ENCODE measurements at regions not wholly inside any gene's neighbourhood (a gene's known extent, or its start where the extent isn't known, plus 50 kb on each side); places are given as distances from the start of the nearest gene placed in this dataset.

DNA sequence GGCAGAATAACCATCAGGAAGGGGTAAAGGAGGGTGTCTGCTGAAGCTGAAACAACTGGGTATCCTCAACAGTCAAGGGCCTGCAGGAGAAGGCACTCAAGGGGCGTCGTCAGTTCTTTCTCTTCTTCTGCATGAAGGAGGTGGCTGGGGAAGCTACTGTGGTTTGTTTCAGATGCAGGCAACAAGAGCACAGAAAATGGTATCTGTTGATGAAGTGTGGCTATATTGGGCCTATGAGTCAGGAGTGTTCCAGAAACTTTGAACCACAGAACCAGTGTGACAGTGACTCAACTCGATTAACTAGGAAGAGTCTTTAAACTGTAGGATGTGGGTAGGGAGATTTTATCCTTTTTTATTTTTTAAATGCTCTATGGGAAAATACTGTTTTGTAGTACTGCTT is 686.3 kb downstream of the FGF9 start:
- DNase-seq: no peak

DNA sequence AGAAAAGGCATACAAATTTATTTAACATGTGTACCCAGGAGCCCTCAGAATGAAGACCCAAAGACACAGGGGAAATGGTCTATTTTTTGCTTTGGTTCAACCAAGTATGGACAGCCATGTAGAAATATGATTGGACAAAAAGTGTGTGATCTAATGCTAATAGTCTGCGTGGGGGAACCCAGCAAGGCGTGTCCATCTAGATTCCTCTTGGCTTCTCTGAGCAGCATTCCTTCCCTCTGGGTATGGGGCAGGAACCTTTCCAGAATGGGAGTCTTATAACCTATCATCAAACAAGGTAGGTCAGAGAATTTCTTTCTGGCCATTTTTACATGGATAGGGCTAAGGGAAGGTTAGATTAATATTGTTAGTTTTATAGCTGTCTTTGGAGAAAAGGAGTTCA is 698.2 kb downstream of the FGF9 start:
- no peak for DNase-seq

DNA sequence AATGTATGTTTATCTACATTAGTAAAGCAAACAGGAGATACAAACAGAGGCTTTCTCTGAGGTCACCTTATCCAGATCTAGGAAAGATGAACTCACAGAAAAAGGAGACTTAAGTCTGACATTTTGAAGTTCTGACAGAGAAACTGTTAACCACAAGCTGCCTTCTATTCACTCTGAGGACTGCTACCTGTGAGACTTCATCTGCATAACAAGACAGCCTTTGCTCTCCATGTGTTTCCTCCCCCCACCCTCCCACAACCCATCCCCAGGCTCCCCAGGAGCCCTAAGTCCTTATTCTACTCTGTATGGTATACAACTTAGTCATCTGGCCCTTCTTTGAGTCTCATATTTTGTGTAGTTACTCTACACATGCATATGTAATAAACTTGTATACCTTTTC is 699.0 kb downstream of the FGF9 start:
- no peak for DNase-seq

DNA sequence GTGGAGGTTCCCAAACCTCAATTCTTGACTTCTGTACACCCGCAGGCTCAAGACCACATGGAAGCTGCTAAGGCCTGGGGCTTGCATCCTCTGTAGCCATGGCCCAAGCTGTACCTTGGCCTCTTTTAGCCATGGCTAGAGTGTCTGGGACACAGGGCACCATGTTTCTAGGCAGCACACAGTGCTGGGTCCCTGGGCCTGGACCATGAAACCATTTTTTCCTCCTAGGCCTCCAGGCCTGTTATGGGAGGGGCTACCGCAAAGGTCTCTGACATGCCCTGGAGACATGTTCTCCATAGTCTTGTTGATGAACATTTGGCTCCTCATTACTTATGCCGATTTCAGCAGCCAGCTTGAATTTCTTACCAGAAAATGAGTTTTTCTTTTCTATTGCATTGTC is 701.4 kb downstream of the FGF9 start:
- no peak for DNase-seq

DNA sequence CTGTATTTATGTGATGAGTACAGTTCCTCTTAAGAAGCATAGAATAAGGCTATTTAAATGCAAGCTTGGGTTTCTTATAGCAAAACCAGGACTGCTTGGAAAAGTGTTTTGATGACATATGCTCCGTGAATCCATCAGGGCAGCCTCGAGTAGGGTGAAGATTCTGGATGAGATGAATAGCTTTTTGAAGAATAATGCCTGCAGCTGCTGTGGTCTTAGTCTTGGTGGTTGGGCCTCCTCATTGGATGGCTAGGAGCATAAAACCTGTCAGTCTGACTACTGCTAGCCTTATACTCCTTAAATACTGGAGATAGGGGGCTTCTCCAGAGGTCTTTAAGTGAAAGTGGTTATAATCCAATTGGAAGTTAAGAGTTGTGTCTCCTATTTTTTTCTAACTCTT is 704.3 kb downstream of the FGF9 start:
- no peak for DNase-seq

DNA sequence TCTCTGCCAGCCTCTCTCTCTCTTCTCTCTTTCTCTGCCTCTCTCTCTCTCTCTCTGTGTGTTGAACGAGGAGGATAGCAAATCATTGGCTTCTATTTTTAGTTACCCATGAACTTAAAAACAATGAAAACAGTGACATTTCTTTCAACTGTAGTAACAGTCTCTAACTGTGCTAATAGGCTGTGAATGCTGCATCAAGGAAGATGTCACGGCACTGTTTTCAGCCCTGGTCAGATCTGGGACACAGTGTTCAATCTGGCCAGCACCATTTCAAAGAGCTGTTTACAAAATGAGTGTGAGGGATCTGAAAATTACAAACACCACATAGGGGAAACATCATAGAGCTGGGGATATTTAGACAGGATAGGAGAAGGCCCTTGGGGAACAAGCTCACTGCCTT is 717.0 kb downstream of the FGF9 start:
- no peak for DNase-seq

DNA sequence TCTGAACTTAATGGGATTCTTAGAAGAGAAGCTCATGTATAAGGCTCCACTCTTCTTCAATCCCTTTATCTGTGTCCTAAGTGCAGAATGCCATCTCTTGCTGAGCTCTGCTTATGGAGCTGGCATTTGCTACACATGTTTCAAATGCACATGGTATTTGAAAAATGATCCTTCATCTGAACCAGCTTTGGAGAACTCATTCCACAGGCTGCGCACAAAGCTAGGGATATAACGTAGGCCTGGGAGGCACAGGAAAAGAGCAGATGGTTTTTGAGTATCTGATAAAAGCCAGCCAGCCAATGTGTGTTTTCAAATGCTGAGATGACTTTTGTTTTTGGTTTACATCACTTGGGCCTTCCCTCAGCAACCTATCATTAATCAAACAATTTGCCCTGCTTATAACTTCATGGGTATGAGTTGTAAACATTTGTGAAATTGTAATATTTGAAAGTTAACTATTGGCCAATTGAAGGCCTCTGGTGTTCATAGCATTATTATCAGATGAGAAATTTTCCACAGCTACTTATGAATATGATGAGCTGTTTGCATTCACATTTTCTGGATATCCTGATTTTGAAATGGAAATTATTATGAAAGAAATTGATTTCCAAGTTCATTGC is 729.0 kb downstream of the FGF9 start:
- no peak for DNase-seq

DNA sequence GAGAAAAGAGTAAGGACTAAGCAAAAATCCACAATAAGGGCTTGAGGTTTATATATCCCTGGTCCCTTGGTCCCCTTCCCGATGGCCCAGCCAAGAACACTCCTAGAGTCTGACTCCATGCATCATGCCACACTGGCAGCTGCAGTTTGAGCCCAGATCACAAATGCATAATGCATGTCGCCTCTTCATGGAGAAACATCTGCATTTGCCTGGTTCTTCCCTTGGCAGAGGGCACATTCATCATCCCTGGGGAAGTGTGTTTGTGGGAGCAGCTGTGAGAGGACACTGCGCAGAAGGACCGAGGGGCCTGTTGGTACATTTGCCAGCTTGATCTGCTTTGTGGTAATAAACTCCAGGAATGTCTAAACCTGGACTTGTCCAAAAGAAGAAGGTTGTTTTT is 731.8 kb downstream of the FGF9 start:
- DNase-seq: no peak

DNA sequence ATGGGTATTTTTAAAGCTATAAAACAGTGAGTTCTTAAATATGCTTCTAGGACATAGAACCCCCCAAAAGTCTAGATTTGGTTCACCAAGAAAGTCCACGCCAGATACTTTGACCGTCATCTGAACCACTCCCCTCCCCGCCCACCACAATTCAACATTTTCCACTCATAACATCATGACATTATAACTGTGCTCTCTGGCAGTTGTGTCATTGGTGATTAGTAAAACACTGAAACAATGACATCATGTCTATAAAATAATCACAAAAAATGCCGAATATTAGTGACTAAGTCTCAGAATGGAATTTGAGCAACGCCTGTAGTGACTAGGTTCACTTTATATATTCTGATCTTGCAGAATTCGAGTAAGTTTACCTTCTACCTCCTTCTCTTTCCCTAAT is 732.3 kb downstream of the FGF9 start:
- no peak for DNase-seq

DNA sequence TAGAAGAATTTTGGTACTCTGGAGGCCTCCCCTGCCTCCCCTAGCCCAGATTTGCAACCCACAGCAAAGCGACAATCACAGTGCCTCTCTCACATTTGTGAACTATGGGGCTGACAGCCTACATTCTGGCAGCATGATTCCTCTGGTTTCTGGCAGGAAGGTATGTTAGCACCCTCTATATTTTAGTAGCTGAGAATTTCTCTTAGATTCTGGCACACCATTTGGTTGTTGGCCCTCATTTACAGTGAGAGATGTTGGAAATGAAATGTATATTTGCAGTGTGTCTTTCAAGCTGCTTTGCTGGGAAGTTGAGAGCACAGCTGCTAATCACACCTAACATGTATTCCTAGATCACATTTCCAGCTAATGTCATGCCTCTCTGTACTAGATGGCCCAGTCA is 735.0 kb downstream of the FGF9 start:
- DNase-seq: no peak

DNA sequence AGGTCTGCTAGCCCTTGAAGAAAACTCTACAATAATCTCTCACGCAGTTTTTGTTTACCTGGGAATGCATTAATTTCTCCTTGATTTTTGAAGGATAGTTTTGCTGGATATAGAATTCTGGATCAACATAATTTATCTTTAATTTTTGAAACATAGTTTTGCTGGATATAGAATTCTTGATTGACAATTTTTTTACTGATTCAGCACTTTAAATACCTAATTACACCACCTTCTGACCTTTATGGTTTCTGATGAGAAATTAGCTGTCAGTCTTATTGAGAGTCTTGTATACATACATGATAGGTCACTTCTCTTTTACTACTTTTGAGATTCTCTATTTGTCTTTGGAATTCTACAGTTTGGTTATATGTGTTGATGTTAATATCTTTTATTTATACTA is 741.6 kb downstream of the FGF9 start:
- no peak for DNase-seq

DNA sequence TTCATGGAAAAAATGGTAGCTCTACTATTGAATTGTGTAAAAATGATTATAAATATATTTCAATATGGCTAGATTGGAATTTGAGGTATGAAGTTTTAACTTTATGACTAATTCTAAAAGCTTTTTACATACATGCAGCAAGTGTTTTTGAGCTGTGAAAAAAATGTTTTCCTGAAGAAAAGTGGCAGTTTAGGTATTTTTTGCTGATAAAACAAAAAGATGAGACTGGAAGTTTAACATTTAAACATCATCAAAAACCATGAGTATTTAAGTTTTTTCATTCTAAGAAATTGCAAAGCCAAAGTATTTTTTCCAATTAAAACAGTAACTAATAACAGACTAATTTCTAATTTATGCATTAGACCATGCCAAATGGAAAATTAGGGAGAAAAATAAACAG is 751.1 kb downstream of the FGF9 start:
- no peak for DNase-seq

DNA sequence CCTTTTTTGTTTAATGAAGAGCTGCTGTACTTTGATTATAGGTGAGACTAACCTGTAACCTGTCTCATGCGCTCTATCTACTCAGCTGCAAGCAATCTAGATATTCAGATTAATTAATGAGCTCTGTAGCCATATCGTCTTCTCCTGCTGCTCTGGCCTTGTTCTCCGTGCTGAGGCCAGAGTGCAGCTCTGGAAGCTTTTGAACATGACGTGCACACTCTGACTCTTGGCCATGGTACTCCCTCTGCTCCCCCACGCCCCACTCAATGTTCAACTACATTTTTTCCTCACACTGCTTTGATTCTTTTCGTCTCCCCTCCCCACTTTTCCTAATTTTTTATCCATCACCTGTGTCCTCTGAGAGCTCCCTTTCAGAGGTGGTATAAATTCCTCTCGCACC is 751.8 kb downstream of the FGF9 start:
- DNase-seq: no peak

DNA sequence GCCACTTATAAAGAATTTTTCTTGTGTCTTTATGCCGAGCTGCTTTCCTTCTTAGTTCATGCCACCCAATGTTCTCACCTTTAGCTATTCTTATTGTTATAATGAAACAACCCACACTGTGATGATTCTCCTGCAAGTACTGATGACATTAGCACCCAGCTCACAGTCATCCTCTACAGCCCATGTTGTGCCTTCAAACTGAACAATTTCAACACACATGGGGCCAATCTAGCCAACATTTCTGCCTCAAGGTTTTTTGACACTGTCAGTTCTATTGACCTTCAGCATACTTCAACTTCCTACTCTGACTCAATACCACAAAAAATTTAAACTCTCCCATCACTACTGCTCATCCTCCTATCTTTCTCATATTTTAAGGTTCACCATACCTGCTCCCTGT is 752.4 kb downstream of the FGF9 start:
- no peak for DNase-seq

DNA sequence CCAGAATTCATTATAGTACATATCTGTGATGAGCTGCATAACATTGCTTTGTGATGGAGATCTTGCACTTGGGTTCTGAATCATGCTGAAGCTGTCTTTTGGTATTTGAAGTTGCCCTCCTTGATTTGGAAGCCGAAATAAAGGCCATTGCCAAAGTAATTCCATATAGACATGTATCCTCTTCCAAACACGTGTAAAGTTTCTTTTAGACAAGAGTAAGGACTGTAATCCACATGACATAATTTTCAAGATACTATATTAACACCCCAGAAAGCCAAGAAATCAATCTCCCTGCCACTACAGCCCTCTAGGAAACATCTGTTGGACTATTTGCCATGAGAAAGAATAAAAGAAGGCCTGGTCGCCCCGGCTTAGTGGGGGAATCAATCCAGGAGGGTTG is 754.2 kb downstream of the FGF9 start:
- DNase-seq: no peak

DNA sequence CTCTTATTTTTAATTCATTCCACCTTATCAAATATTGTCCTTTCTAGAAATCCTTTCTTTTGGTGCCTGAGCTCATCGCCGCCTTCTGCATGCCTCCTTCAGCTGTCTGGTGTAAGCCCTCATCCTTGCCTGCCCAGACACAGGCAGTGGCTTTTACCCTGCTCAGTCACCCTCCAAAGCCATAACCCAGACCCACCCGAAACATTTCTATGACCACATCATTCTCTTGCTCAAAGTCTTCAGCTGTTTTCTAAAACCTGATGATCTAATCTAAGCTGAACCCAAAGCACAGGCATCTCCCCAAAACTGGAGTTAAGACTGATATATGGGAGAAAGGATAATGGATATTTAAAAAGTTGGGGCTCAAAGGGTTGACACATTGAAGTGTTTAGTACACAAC is 753.7 kb upstream of the SGCG start:
- DNase-seq: no peak

DNA sequence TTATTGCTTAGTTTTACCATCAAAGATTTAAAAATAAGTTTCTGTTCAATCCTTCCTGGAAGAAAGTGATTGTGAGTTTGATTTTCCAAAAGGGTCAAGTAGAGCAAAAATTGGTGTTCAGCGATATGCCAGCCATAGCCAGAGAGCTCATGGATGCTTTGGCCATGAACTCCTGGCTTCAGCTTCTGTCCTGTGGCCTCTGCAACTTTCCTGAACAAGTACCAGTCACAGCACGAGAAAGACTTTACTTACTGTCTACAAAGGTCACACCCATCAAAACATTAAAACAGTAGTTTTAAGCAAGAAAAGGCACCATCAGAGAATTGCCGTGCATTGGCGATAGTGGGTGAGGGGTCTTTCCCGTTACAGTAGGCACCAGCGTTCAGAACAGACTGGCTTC is 753.0 kb upstream of the SGCG start:
- DNase-seq: no peak

DNA sequence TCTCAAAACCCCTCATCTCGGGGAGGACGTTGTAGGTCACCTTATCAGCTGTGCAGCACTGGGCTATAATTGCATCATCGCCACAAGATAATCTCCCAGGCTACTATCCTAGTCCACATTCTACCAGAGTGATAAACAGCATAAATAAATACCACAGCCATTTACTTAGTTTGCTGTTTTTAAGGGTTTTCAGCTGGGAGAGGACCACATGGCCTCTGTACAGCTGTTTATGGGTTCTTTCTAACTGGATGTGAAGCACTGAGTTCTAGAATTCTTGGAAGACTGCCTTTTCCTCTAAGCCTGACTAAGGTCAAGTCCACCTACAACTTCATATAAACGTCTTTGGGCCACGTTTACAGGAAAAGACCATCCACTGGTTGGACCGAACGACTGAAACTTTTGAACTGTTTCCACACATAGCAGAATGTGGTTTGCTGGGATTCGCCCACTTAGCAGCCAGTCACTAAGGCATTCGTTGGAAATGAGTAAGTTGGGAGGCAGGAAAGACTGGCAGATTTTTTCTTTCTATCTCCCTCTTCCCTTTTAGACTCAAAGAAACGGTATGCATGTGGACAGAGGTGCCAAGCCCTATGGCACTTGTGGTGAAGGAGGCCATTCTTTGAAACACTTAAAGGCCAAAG is 752.5 kb upstream of the SGCG start:
- no peak for DNase-seq

DNA sequence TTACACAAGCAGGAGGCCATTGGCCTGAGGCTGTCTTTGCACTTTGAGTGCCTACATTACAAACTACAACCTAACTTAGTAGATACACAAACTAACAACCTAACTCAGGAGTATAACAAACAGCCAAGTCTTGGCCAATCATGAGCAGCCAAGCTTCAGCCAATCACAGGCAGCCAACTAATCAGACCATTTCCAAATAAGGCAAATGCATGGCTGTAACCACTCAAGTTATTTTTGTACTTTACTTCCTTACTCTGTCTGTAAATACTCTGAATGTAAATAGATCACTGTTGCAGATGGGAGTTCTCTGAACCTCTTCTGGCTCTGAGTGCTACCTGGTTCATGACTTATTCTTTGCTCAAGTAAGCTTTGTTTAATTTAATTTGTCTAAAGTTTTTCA is 748.1 kb upstream of the SGCG start:
- no peak for DNase-seq

DNA sequence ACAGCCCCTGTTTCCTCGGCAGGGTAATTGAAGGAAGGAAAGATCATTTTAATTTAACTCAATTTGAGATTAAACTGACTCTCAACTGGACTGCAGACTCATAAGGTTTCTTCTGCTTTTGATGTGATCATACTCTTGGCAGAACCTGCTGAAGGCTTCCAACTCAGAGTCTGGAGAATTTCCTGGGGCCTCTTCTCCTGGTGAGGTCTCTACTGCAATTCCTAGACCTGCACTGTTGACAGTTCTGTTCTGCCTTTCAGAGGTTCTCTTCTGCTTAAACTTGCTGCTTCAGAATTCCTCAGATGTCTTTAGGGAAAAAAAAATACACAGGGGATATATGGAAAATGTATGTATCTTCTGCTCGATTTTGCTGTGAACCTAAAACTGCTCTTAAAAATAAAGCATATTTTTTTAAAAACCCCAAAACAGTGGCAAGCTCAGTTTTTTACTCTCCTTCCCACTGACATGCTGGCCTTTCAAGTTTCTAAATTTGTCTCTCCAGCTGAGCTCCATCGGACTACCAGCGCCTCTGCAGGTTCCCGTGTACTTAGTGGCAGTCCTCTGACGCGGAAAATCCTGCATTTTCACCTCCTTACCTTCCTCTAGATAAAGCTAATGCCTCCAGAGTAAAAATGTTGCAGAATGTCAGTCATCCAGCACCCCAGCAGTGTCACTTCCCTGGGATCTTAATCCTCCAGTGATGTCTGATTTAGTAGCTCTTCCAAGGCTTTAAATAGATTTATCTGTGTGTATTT is 733.5 kb upstream of the SGCG start:
- no peak for DNase-seq

DNA sequence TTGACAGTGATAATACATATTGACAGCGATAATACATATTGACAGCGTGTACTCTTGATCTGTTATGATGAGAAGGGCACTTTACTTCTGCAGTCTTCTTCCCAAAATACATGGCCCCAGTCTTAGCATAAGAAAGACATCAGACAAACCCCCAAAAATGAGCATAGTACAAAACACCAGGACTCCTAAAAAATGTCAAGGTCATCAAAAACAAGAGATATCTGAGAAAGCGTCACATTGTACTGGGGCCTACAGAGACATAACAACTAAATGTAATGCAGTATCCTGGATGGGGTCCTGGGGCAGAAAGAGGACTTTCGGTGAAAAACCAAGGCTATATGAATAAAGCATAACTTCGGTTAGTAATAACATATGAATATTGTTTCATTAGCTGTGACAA is 731.5 kb upstream of the SGCG start:
- DNase-seq: no peak

DNA sequence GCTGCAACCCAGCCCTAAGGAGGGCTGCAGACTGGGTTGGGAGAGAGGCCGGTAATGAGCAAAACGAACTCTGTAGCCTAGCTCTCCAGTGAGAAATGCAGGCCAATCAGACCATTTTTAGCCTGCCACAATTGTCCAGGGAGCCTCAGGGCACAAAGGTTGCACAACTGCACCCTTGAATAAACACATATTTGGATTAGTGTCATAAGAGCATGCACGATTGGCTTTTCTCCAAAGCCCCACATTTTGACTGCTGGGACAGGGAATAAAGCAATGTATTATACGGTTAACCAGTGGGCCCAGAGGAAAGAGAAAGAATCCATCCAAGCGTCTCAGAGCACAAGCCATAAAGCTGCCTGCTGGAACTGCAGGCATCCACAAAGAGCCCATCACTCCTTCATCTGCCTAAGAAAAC is 729.4 kb upstream of the SGCG start:
- no peak for DNase-seq

DNA sequence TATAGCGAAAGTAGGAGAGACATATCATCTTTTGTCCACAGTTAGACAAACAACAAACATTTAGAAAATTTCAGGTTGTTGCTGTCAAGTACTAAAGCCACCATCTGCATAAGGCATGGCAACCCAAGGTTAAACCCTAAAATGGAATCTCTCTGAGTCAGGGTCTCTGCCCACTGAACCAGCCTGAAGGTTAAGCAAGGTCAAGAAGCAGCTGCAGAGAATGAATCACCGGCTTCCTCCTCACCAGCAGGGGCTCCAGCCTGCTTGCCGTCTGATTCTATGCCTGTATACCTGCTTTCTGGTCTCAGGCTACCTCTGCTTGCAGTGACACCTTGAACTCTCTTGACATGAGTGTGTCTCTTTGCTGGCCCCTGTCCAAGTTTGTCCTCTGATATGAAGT is 726.2 kb upstream of the SGCG start:
- no peak for DNase-seq

DNA sequence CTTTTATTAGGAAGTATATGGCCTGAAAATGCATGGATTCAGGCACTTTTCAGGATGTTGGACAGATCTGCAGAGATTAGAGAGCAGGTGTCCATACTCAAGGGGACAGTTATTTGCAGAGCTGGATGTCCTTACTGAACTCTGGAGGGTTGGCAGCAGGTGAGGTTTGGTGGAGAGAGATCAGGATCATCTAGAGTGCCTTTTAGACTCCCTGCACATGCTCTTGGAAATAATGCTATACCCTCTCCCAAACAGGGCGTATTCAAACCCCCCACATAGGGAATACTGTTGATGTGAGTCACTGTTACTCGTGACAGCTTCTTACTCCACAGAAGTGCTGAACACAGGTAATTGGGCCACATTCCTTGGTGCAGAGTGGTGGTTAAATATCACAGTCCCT is 725.7 kb upstream of the SGCG start:
- no peak for DNase-seq
